SU-DHL-6 (cell line): ENCODE measurements at regions not wholly inside any gene's neighbourhood (a gene's known extent, or its start where the extent isn't known, plus 50 kb on each side); places are given as distances from the start of the nearest gene placed in this dataset.

Experiments used
- CTCF ChIP-seq: fragments of 200-600 bp; sonication (generic); IDR thresholded peaks from one replicate; pipeline ENCODE4 v1.5.1; 2017; ENCODE audit warnings: antibody characterized with exemption, mild to moderate bottlenecking, low read length, moderate library complexity; ENCODE audit not compliant: insufficient read depth, poor library complexity, severe bottlenecking
- EZH2phosphoT487 ChIP-seq: fragments of 200-600 bp; sonication (generic), shearing (Covaris generic); conservative IDR thresholded peaks from 2 replicates; pipeline ENCODE4 v1.6.1; 2018; ENCODE audit warnings: mild to moderate bottlenecking, antibody characterized with exemption, low read length, moderate library complexity, mixed read lengths

- TF ChIP-seq CTCF = no peak
- no peak for TF ChIP-seq EZH2phosphoT487
Measured at GRCh38 chr5:18954239-18954638, 1033.8 kb downstream of the CDH18 start.
